CD4-positive, alpha-beta T cell treated with Interleukin-21 for 1 hour (primary cell): ENCODE measurements at regions not wholly inside any gene's neighbourhood (a gene's known extent, or its start where the extent isn't known, plus 50 kb on each side); places are given as distances from the start of the nearest gene placed in this dataset.

Experiments
- DNase-seq: peaks from one replicate; pipeline ENCODE4 v3.0.0-alpha.2; 2020

GRCh38 chr3:30122359-30122758 is 484.0 kb upstream of the TGFBR2 start:
- DNase-seq, result no peak

- DNase-seq, result no peak
These were observed 483.2 kb upstream of the TGFBR2 start for GRCh38 chr3:30123224-30123623.

DNA sequence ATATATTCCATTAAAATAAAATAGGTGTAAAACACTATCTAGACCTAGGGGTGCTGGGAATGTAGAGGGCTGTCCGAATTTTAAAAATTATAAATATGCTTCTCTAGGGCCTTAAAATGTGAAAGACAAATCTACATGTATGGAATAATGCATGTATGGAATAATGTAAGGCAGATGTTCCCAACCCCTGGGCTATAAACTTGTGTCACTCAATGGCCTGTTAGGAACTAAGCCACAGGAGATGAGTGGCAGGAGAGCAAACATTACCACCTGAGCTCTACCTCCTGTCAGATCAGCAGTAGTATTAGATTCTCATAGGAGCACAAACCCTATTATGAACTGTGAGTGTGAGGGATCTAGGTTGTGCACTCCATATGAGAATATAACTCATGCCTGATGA is 482.6 kb upstream of the TGFBR2 start:
- no peak for DNase-seq

GRCh38 chr3:30124435-30125370 is 481.7 kb upstream of the TGFBR2 start:
- DNase-seq, result no peak

GRCh38 chr3:30129765-30130164 is 476.6 kb upstream of the TGFBR2 start:
- DNase-seq, result no peak

GRCh38 chr3:30130391-30130790 is 476.0 kb upstream of the TGFBR2 start:
- DNase-seq, result no peak

GRCh38 chr3:30131191-30131590 is 475.2 kb upstream of the TGFBR2 start:
- DNase-seq, result no peak

- DNase-seq, result no peak
These were observed 471.2 kb upstream of the TGFBR2 start for GRCh38 chr3:30135190-30135589.

DNA sequence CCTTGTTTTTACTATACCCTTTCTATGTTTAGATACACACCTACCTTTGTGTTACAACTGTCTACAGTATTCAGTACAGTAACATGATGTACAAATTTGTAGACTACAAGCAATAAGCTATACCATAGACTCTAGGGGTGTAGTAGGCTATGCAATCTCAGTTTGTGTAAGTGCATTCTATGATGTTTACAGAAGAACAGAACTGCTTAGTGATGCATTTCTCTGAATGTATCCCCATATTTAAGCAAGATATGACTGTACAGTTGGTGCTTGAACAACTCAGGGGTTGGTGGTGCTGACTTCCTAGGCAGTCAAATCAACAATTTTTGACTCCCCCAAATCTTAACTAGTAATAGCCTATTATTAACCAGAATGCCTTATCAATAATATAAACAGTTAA is 467.1 kb upstream of the TGFBR2 start:
- DNase-seq, result no peak

GRCh38 chr3:30140356-30141075 is 465.9 kb upstream of the TGFBR2 start:
- no peak for DNase-seq

DNA sequence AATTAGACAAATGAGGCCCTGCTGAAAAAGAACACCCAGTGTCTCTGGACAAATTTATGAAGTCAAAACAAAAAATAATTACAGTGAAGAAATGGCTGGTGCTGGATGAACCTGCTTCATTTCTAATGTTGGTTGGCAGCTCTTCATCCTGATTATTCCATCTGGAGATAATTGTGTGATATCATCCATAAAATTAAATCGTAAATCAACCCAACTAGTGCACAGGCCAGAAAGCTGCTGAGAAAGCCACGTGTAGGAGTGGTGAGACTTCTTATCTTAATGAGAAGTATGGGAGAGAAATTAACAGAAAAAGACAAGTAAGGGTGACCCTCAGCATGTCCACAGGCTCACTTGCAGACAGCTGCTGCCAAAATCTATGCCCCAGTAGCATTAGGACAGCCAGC is 465.2 kb upstream of the TGFBR2 start:
- no peak for DNase-seq

GRCh38 chr3:30141927-30142326 is 464.5 kb upstream of the TGFBR2 start:
- DNase-seq, result no peak

- no peak for DNase-seq
These were observed 463.5 kb upstream of the TGFBR2 start for GRCh38 chr3:30142946-30143345.

DNA sequence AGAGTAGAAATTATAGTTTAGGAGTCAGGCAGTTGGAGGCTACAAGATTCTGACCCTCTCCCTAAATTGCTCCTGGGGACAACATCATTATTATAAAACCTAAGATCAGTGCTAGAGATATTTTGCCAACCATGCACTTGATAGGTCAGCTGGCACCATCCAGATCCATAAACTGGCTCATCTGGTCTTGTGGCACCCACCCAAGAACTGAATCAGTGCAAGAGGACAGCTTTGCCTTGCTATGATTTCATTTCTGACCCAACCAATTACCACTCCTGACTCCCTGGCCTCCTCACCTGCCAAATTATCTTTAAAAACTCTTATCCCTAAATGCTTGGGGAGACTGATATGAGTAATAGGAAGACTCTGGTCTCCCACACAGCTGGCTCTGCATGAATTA is 461.1 kb upstream of the TGFBR2 start:
- no peak for DNase-seq

DNA sequence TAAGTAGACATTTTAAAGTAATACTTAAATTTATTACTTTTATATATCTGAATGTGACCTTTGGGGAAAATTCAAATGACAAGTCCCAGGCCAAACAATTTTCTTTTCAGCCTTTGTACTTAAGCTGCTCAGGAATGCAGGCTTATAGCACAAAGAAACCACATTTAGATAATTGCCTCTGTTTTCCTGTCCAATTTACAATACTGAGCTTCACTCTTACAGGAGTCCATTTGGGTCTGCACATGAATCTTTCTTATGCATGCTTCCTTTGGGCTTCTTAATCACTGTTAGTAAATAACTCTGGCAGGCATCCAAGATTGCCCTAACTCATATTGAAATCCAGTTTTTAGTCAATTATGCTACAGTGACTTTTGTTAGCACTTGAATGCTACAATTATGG is 459.4 kb upstream of the TGFBR2 start:
- no peak for DNase-seq

DNA sequence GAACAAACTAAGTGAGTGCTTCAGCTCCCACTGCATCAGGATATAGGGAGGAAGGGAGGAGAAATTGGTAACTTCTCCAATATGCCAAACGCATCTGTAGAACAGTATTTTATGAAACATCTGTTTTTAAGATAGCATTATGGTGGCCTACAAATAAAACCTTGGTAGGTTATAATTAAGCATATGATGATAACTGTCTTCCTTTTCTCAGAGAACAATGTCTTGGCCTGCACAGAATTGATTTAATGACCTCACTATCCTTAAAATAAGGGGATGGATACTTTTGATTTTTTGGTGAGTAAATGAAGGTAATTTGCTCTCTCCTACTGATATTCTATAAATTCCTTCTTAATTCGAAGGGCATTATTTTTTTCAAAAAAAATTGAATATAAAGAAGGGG is 451.5 kb upstream of the TGFBR2 start:
- no peak for DNase-seq

DNA sequence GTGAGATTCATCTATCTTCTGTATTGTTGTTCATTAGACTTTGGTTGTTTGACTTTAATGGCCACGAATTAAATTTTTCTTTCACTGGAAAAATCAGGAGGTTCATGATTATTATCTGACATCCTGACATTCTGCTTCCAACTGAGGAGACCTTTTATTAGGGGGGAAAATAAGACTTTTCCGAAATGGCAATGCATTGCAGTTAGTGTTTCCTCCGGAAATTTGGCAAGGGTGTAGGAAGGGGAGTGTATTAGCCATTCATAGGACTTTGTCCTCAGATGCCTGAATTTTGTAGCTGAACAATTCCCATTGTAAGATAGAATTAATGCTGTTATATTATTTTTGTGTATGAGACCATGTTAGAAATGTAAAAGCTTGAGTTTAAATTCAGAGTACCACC is 450.6 kb upstream of the TGFBR2 start:
- no peak for DNase-seq

DNA sequence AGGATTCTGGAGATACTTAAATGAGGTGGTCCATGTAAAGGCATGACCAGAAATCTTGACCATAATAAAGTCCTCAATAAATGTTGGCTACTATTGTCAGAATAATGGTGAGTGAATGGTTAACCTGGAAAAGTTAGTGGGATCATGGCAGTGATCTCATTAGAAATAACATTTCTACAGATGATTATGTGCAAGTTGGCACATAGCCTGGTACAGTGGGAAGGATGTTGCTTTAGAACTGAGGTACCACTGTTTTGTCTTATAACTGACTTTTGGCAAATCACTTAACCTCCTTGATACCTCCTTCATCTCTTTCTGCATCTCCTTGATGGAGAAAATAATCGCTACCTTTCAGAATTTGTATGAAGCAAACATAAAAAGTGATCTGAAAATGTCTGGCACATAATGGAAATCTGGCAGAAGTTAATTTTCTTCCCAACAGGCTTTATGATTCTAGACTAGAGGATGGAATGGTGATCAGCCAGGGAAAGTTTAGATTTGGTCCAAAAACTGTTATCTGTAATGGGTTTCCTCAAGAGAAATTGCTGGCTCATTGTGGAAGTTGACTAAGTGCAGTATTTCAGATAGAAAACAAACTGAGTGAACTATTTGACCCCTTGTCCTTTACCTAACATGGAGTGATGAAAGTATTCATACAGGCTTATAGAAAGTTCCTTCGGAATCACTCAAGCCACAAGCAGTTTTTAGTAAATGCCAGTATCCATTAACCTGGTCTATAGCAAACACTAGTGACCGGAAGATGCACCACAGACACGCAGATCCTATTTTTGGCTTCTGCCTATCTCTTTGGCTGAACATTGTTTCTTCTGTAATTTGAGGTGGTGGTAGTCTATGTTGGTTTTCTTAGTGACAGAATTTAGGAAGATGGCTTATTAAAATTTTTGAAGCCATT is 449.6 kb upstream of the TGFBR2 start:
- DNase-seq, result no peak

DNA sequence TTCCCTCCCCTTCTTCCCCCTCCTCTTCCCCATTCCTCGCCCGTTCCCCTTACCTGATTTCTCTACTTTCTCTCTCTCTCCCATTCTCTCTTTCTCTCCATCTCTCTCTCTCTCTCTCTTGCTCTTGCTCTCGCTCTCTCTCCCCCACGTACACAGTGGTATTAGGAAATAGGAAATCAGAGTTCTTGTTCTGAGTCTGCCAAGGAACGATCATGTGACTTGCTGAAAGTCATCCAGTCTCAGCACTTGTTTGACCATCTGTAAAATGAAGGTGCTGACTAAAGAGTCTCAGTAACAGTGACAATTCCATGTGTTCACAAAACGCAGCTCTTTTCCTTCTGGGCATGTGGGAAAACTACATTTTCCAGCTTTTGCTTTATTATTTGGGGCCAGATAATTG is 445.0 kb upstream of the TGFBR2 start:
- DNase-seq, result no peak

DNA sequence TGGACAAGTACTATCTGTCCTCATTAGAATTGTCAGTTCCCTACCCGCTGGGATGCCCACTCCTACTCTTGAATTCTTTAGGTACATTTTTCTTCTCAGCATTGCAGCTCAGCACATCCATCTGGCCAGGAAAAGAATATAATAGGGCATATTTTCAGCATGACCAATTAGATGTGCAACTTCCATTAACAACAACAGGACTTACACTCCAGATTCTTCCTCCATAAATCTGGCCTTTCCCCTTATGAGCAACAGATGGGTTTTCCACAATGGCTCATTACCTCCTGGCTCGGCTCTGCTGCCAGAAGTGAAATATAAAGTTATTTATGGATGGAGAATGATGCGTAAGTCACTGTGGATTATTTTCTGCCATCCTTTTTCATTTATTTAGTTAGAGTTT is 443.8 kb upstream of the TGFBR2 start:
- no peak for DNase-seq

- DNase-seq, result no peak
These were observed 439.9 kb upstream of the TGFBR2 start for GRCh38 chr3:30166535-30166934.

GRCh38 chr3:30167541-30168011 is 438.8 kb upstream of the TGFBR2 start:
- no peak for DNase-seq

- DNase-seq, result no peak
These were observed 436.9 kb upstream of the TGFBR2 start for GRCh38 chr3:30169487-30169886.
